Activated naive CD4-positive, alpha-beta T cell treated with anti-CD3 and anti-CD28 coated beads, Interleukin-2, amount 10 ng/mL, durations not matched to agents 7 days and 5 days (primary cell): ENCODE measurements at regions not wholly inside any gene's neighbourhood (a gene's known extent, or its start where the extent isn't known, plus 50 kb on each side); places are given as distances from the start of the nearest gene placed in this dataset.
"Not testable (repeated sequence)": the region's sequence is repeated elsewhere in the genome, so short reads cannot be mapped to it uniquely, and the experiment has no call there.

Experiments
- CTCF ChIA-PET: fragments of 350-600 bp; sonication (Branson Sonifier 250); formaldehyde crosslinking; loops from one replicate; lab custom pipeline; 2021; ENCODE audit warnings: antibody characterized with exemption; lab: Charles Lee
- DNase-seq: peaks from one replicate; pipeline ENCODE4 v3.0.0-alpha.2; 2020
- H3K27ac Mint-ChIP-seq: one replicate; pipeline ENCODE4 v1.8.0; 2021; ENCODE audit warnings: mild to moderate bottlenecking, moderate library complexity, mixed read lengths
- H3K27me3 Mint-ChIP-seq: one replicate; pipeline ENCODE4 v1.8.0; 2021; ENCODE audit warnings: mild to moderate bottlenecking, mixed read lengths
- H3K36me3 Mint-ChIP-seq: one replicate; pipeline ENCODE4 v1.8.0; 2021; ENCODE audit warnings: mixed read lengths
- H3K4me1 Mint-ChIP-seq: one replicate; pipeline ENCODE4 v1.8.0; 2021; ENCODE audit warnings: mixed read lengths
- H3K4me3 Mint-ChIP-seq: one replicate; pipeline ENCODE4 v1.8.0; 2021; ENCODE audit warnings: mild to moderate bottlenecking, moderate library complexity, mixed read lengths
- H3K9me3 Mint-ChIP-seq: one replicate; pipeline ENCODE4 v1.8.0; 2021; ENCODE audit warnings: mixed read lengths

DNA sequence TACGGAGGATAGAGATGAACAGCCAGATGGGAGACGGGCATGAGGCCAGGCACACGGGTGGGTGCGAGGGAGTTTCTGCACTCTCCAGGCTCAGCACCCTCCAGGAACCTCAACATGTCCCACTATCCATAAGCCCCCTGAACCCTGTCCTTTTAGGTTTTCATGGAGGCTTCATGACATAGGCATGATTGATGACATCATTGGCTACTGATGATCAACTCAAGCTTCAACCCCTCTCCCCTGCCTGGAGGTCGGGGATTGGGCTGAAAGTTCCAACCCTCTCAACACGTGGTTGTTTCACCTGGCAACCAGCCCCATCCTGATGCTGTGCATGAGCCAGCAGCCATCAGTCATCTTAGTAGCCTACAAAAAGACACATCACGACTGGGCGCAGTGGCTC is 360.7 kb upstream of the AUTS2 start:
- H3K27me3 Mint-ChIP-seq, result no peaks in the 10 kb centered on the region
- no peak for DNase-seq
- CTCF ChIA-PET, result no interaction called here
- no peak overlapping the region for H3K27ac Mint-ChIP-seq
- no peaks in the 10 kb centered on the region for H3K36me3 Mint-ChIP-seq
- H3K4me1 Mint-ChIP-seq, result no peaks in the 10 kb centered on the region
- H3K4me3 Mint-ChIP-seq, result no peak overlapping the region
- H3K9me3 Mint-ChIP-seq, result peaks cover 18% of the 10 kb centered on the region

GRCh38 chr7:69243016-69243415 is 355.3 kb upstream of the AUTS2 start:
- no peak overlapping the region for H3K27ac Mint-ChIP-seq
- CTCF ChIA-PET, result no interaction called here
- no peak overlapping the region for H3K4me3 Mint-ChIP-seq
- H3K36me3 Mint-ChIP-seq, result no peaks in the 10 kb centered on the region
- H3K27me3 Mint-ChIP-seq, result no peaks in the 10 kb centered on the region
- H3K4me1 Mint-ChIP-seq, result no peaks in the 10 kb centered on the region
- H3K9me3 Mint-ChIP-seq, result peaks cover 21% of the 10 kb centered on the region
- no peak for DNase-seq

- Mint-ChIP-seq H3K9me3 (peaks cover 13% of the 10 kb centered on the region), H3K4me3 (no peak overlapping the region), H3K4me1 (no peaks in the 10 kb centered on the region), H3K27ac (no peak overlapping the region), H3K27me3 (no peaks in the 10 kb centered on the region), H3K36me3 (no peaks in the 10 kb centered on the region)
- CTCF ChIA-PET, result no interaction called here
- DNase-seq, result no peak
Measured at GRCh38 chr7:69244701-69245100, 353.6 kb upstream of the AUTS2 start.

- no peaks in the 10 kb centered on the region for H3K36me3 Mint-ChIP-seq
- H3K9me3 Mint-ChIP-seq, result peaks cover 9% of the 10 kb centered on the region
- H3K27ac Mint-ChIP-seq, result no peak overlapping the region
- no peak overlapping the region for H3K4me3 Mint-ChIP-seq
- CTCF ChIA-PET, result no interaction called here
- H3K27me3 Mint-ChIP-seq, result no peaks in the 10 kb centered on the region
- DNase-seq, result no peak
- no peaks in the 10 kb centered on the region for H3K4me1 Mint-ChIP-seq
Measured at GRCh38 chr7:69245646-69246045, 352.6 kb upstream of the AUTS2 start.

GRCh38 chr7:69246758-69247157 is 351.5 kb upstream of the AUTS2 start:
- Mint-ChIP-seq H3K27me3 (no peaks in the 10 kb centered on the region), H3K9me3 (peaks cover 18% of the 10 kb centered on the region), H3K4me3 (no peak overlapping the region), H3K36me3 (no peaks in the 10 kb centered on the region), H3K4me1 (no peaks in the 10 kb centered on the region), H3K27ac (no peak overlapping the region)
- DNase-seq, result no peak
- CTCF ChIA-PET, result no interaction called here

DNA sequence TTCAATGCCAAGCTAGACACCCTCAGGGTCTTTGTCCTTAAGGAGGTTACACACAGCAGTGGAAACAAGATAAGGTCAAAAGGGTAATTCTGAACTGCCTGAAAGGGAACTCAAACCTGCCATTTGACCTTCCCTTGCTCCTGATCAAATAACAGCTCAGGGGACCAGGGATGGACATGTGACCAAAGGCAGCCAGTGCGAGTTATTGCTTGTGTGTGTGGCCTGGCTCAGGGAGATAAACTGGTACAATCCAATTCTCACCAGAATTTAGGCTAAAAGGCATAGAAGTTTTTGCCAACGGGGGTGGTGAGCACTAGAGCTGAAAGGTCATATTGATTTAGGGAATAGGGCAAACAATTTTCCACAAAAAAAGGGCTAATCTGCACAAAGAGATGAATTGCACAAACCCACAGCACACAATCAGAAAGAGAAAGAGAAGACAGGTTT is 349.9 kb upstream of the AUTS2 start:
- H3K27me3 Mint-ChIP-seq, H3K4me3 Mint-ChIP-seq, H3K36me3 Mint-ChIP-seq, H3K27ac Mint-ChIP-seq, CTCF ChIA-PET, DNase-seq, H3K4me1 Mint-ChIP-seq: not testable (repeated sequence)
- peaks cover 14% of the 10 kb centered on the region for H3K9me3 Mint-ChIP-seq

DNA sequence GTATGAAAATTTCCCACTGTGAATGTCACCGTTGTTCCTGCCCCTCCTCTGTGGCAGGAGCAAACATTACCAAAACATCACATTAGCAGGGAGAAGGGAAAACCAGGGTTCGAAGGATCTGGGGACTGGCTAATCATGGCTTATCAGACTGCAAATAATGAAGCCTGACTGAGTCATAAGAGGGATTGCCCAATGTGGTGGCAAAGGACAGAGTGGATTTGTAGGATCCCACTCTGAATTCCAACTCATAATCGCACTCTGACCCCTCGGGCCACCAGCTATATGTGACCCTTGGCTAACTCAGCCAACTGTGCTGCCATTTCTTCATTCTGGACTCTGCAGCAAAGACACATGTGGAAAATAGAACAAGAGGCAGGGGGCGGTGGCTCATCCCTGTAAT is 347.3 kb upstream of the AUTS2 start:
- CTCF ChIA-PET, result interaction anchor here (0.5 kb wide), 1 partner anchor 786 kb away, joined by 3 read pairs; no protein-coding TSS in a partner anchor
- H3K4me3 Mint-ChIP-seq, result no peak overlapping the region
- no peak for DNase-seq
- no peaks in the 10 kb centered on the region for H3K4me1 Mint-ChIP-seq
- H3K27ac Mint-ChIP-seq, result no peak overlapping the region
- H3K36me3 Mint-ChIP-seq, result no peaks in the 10 kb centered on the region
- no peaks in the 10 kb centered on the region for H3K27me3 Mint-ChIP-seq
- H3K9me3 Mint-ChIP-seq, result peaks cover 15% of the 10 kb centered on the region

DNA sequence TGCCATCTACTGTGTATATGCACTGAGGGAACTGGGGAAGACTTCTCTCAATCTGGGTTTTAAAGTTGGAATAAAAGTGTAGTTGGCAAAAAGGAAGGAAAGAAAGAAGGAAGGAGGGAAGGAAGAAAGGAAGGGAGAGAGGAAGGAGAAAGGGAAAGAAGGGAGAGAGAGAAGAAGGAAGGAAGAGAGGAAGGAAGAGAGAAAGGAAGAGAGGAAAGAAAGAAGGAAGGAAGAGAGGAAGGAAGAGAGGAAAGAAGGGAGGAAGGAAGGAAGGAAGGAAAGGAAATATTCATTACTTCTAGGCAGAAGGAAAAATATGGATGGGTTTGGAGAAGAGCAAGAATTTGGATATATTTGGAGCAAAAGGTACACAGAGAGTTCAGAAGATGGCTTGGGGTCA is 343.6 kb upstream of the AUTS2 start:
- Mint-ChIP-seq H3K36me3 (no peaks in the 10 kb centered on the region), H3K9me3 (peaks cover 23% of the 10 kb centered on the region), H3K4me1 (no peaks in the 10 kb centered on the region), H3K4me3 (no peak overlapping the region), H3K27ac (no peak overlapping the region), H3K27me3 (no peaks in the 10 kb centered on the region)
- DNase-seq, result no peak
- CTCF ChIA-PET, result no interaction called here

- Mint-ChIP-seq H3K4me3 (no peak overlapping the region), H3K36me3 (no peaks in the 10 kb centered on the region), H3K27ac (no peak overlapping the region), H3K9me3 (peaks cover 13% of the 10 kb centered on the region), H3K4me1 (no peaks in the 10 kb centered on the region), H3K27me3 (no peaks in the 10 kb centered on the region)
- CTCF ChIA-PET, result no interaction called here
- no peak for DNase-seq
Measured at GRCh38 chr7:69256634-69257081, 341.6 kb upstream of the AUTS2 start.

GRCh38 chr7:69257592-69257991 is 340.7 kb upstream of the AUTS2 start:
- no peaks in the 10 kb centered on the region for H3K27me3 Mint-ChIP-seq
- peaks cover 12% of the 10 kb centered on the region for H3K9me3 Mint-ChIP-seq
- H3K4me1 Mint-ChIP-seq, result no peaks in the 10 kb centered on the region
- CTCF ChIA-PET, result no interaction called here
- no peak overlapping the region for H3K4me3 Mint-ChIP-seq
- no peaks in the 10 kb centered on the region for H3K36me3 Mint-ChIP-seq
- H3K27ac Mint-ChIP-seq, result no peak overlapping the region
- DNase-seq, result no peak

GRCh38 chr7:69259445-69259844 is 338.8 kb upstream of the AUTS2 start:
- Mint-ChIP-seq H3K9me3 (peaks cover 12% of the 10 kb centered on the region), H3K36me3 (no peaks in the 10 kb centered on the region), H3K4me3 (no peak overlapping the region), H3K4me1 (no peaks in the 10 kb centered on the region), H3K27ac (no peak overlapping the region), H3K27me3 (no peaks in the 10 kb centered on the region)
- CTCF ChIA-PET, result no interaction called here
- no peak for DNase-seq

DNA sequence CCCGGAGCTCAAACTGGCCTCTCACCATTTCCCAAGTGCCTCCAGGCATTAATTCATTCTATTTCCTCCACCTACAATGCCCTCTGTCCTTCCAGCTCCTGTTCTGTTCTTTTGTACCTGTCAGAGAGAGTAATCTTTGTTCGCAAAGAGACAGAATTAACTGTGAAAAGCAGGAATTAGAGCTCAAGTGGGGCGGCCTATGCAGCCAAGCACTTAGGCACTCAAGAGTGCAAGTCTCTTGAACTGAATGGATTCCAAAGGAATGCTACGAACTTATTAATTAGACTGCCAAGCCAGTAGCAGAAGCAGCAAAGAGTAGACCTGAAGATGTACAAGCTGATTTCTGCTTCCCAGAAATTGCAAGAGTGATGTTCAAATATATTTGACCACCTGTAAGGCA is 338.3 kb upstream of the AUTS2 start:
- CTCF ChIA-PET, result no interaction called here
- Mint-ChIP-seq H3K4me1 (no peaks in the 10 kb centered on the region), H3K36me3 (no peaks in the 10 kb centered on the region), H3K9me3 (peaks cover 11% of the 10 kb centered on the region), H3K4me3 (no peak overlapping the region), H3K27ac (no peak overlapping the region), H3K27me3 (no peaks in the 10 kb centered on the region)
- DNase-seq, result no peak

- no peak overlapping the region for H3K27ac Mint-ChIP-seq
- CTCF ChIA-PET, result no interaction called here
- peaks cover 6% of the 10 kb centered on the region for H3K9me3 Mint-ChIP-seq
- DNase-seq, result no peak
- H3K4me3 Mint-ChIP-seq, result no peak overlapping the region
- no peaks in the 10 kb centered on the region for H3K36me3 Mint-ChIP-seq
- H3K27me3 Mint-ChIP-seq, result no peaks in the 10 kb centered on the region
- H3K4me1 Mint-ChIP-seq, result no peaks in the 10 kb centered on the region
Measured at GRCh38 chr7:69263550-69263949, 334.7 kb upstream of the AUTS2 start.

DNA sequence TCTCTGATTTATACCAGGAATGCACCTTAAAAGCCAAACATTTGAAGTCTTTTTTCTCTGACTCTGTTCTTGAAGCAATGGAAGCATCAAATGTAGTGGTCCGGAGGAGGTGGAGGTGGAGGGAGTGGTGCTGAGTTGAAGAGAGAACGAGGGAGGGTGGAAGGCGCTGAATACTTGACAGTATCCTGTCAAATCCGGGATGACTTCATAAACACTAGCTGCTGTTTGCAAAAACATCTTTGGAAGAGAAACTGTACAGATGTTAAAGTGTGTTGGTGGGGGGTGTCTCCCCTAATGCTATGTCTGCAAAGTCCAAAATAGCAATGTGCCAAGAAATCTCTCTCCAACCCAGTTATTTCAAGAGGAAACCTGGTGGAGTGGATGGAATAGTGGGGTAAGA is 328.5 kb upstream of the AUTS2 start:
- H3K9me3 Mint-ChIP-seq, result peaks cover 11% of the 10 kb centered on the region
- no peaks in the 10 kb centered on the region for H3K4me1 Mint-ChIP-seq
- no peak for DNase-seq
- no peaks in the 10 kb centered on the region for H3K27me3 Mint-ChIP-seq
- no peak overlapping the region for H3K27ac Mint-ChIP-seq
- H3K4me3 Mint-ChIP-seq, result no peak overlapping the region
- H3K36me3 Mint-ChIP-seq, result no peaks in the 10 kb centered on the region
- CTCF ChIA-PET, result no interaction called here

GRCh38 chr7:69272101-69272500 is 326.2 kb upstream of the AUTS2 start:
- CTCF ChIA-PET, result no interaction called here
- Mint-ChIP-seq H3K9me3 (peaks cover 10% of the 10 kb centered on the region), H3K27ac (no peak overlapping the region), H3K27me3 (no peaks in the 10 kb centered on the region), H3K4me3 (no peak overlapping the region), H3K4me1 (no peaks in the 10 kb centered on the region), H3K36me3 (no peaks in the 10 kb centered on the region)
- DNase-seq, result no peak
